Loucy (cell line): ENCODE measurements at regions not wholly inside any gene's neighbourhood (a gene's known extent, or its start where the extent isn't known, plus 50 kb on each side); places are given as distances from the start of the nearest gene placed in this dataset.

ENCODE experiments used
- H2AFZ ChIP-seq: fragments of 200-600 bp; sonication (generic); 2 replicates; pipeline ENCODE4 v1.6.0; 2016; ENCODE audit warnings: antibody characterized with exemption, mild to moderate bottlenecking, low read length, moderate library complexity
- H3F3A ChIP-seq: fragments of 200-600 bp; 2 replicates; pipeline ENCODE4 v1.6.0; 2016; ENCODE audit warnings: antibody characterized with exemption, low read depth, mild to moderate bottlenecking
- H3K27me3 ChIP-seq: fragments of 200-600 bp; sonication (generic); 2 replicates; pipeline ENCODE4 v1.6.1; 2014; ENCODE audit warnings: low read length, mild to moderate bottlenecking; ENCODE audit not compliant: insufficient read depth, poor library complexity, severe bottlenecking
- H3K36me3 ChIP-seq: fragments of 200-600 bp; sonication (generic); 2 replicates; pipeline ENCODE4 v1.6.1; 2016; ENCODE audit warnings: low read length; ENCODE audit not compliant: insufficient read depth
- H3K4me1 ChIP-seq: fragments of 200-600 bp; sonication (generic); 2 replicates; pipeline ENCODE4 v1.5.1; 2014; ENCODE audit warnings: low read length, mild to moderate bottlenecking; ENCODE audit not compliant: insufficient read depth, poor library complexity, severe bottlenecking
- H3K4me2 ChIP-seq: fragments of 200-600 bp; sonication (generic); 2 replicates; pipeline ENCODE4 v1.6.0; 2014; ENCODE audit warnings: antibody characterized with exemption, low read length, low read depth, mild to moderate bottlenecking; ENCODE audit not compliant: poor library complexity, severe bottlenecking
- H3K4me3 ChIP-seq: fragments of 200-600 bp; sonication (generic); 2 replicates; pipeline ENCODE4 v1.5.1; 2014; ENCODE audit warnings: low read length, mild to moderate bottlenecking, mixed read lengths; ENCODE audit not compliant: poor library complexity, severe bottlenecking
- H3K79me2 ChIP-seq: fragments of 200-600 bp; sonication (generic); 2 replicates; pipeline ENCODE4 v1.6.1; 2014; ENCODE audit warnings: low read length; ENCODE audit not compliant: insufficient read depth
- H3K9ac ChIP-seq: fragments of 200-600 bp; sonication (generic); 2 replicates; pipeline ENCODE4 v1.6.0; 2014; ENCODE audit warnings: mild to moderate bottlenecking, low read depth, low read length, moderate library complexity; ENCODE audit not compliant: poor library complexity, severe bottlenecking
- H3K9me2 ChIP-seq: fragments of 200-600 bp; sonication (generic); replicated peaks from 2 replicates; pipeline ENCODE4 v1.6.1; 2016; ENCODE audit warnings: low read depth, low read length, mixed read lengths
- H3K9me3 ChIP-seq: fragments of 200-600 bp; sonication (generic); 2 replicates; pipeline ENCODE4 v1.6.1; 2014; ENCODE audit warnings: mild to moderate bottlenecking, antibody characterized with exemption, low read length, low read depth; ENCODE audit not compliant: insufficient read depth
- H4K20me1 ChIP-seq: fragments of 200-600 bp; sonication (generic); 2 replicates; pipeline ENCODE4 v1.6.0; 2014; ENCODE audit warnings: antibody characterized with exemption, low read length, mild to moderate bottlenecking; ENCODE audit not compliant: insufficient read depth, poor library complexity, severe bottlenecking
- CTCF ChIP-seq: fragments of 200-600 bp; sonication (generic); conservative IDR thresholded peaks from 2 replicates; pipeline ENCODE4 v1.5.1; 2014; ENCODE audit warnings: mild to moderate bottlenecking, antibody characterized with exemption, low read length
- EZH2phosphoT487 ChIP-seq: fragments of 200-600 bp; IDR thresholded peaks from 2 replicates; pipeline ENCODE4 v1.6.1; 2018; ENCODE audit warnings: antibody characterized with exemption, mild to moderate bottlenecking, moderate library complexity, borderline replicate concordance

DNA sequence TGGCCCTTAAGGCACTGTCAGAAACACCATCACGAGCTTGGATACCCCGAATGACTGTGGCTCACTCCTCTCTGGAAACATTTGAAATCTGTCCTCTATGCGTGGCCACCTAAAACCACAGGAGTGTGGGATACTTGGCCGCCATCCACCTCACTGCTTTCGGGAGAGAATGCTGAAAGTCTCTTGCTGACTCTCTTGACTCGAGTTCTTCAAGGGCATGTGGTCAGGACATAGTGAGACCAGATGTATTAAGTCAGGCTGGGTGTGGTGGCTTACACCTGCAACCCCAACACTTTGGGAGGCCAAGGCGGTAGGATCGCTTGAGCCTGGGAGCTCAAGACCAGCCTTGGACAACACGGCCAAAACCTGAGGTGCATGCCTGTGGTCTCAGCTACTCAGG lies 174.7 kb upstream of the ALG10B start:
- Histone ChIP-seq H3K4me1 (no peaks in the 10 kb centered on the region), H3K9me3 (no peaks in the 10 kb centered on the region), H2AFZ (no peak overlapping the region)

GRCh38 chr12:38142974-38143373 lies 173.6 kb upstream of the ALG10B start:
- Histone ChIP-seq H3K9me2 (no peaks in the 10 kb centered on the region), H3K4me3 (no peak overlapping the region), H3F3A (no peaks in the 10 kb centered on the region), H3K27me3 (no peaks in the 10 kb centered on the region), H4K20me1 (no peaks in the 10 kb centered on the region), H3K9me3 (peaks cover 3% of the 10 kb centered on the region; the same call in 1 of the 2 replicates), H3K9ac (no peak overlapping the region), H3K36me3 (no peaks in the 10 kb centered on the region), H3K4me1 (no peaks in the 10 kb centered on the region), H3K4me2 (no peak overlapping the region), H3K79me2 (no peaks in the 10 kb centered on the region), H2AFZ (no peak overlapping the region)
- no peak for TF ChIP-seq EZH2phosphoT487
- no peak for TF ChIP-seq CTCF

More for the DNA sequence above, 174.7 kb upstream of the ALG10B start:
- Histone ChIP-seq H3K36me3 (no peaks in the 10 kb centered on the region), H4K20me1 (no peaks in the 10 kb centered on the region), H3K4me2 (no peak overlapping the region), H3K27me3 (no peaks in the 10 kb centered on the region), H3K9ac (no peak overlapping the region), H3F3A (no peaks in the 10 kb centered on the region), H3K79me2 (no peaks in the 10 kb centered on the region), H3K9me2 (no peaks in the 10 kb centered on the region), H3K4me3 (no peak overlapping the region)
- no peak for TF ChIP-seq EZH2phosphoT487

- H3K9ac ChIP-seq = no peak overlapping the region
- H3K36me3 ChIP-seq = no peaks in the 10 kb centered on the region
- H3K27me3 ChIP-seq = no peaks in the 10 kb centered on the region
- no peaks in the 10 kb centered on the region for H3K9me2 ChIP-seq
- no peaks in the 10 kb centered on the region for H3K79me2 ChIP-seq
- H2AFZ ChIP-seq = no peak overlapping the region
- H3K9me3 ChIP-seq = peaks cover 3% of the 10 kb centered on the region; the same call in 1 of the 2 replicates
- H3F3A ChIP-seq = no peaks in the 10 kb centered on the region
- H3K4me3 ChIP-seq = no peak overlapping the region
- no peaks in the 10 kb centered on the region for H3K4me1 ChIP-seq
- no peak overlapping the region for H3K4me2 ChIP-seq
- no peak for TF ChIP-seq CTCF
- no peak for TF ChIP-seq EZH2phosphoT487
- no peaks in the 10 kb centered on the region for H4K20me1 ChIP-seq
Measured at GRCh38 chr12:38144049-38144448, 172.5 kb upstream of the ALG10B start.
